ENCODE measurements at regions not wholly inside any gene's neighbourhood (a gene's known extent, or its start where the extent isn't known, plus 50 kb on each side); places are given as distances from the start of the nearest gene placed in this dataset.

DNA sequence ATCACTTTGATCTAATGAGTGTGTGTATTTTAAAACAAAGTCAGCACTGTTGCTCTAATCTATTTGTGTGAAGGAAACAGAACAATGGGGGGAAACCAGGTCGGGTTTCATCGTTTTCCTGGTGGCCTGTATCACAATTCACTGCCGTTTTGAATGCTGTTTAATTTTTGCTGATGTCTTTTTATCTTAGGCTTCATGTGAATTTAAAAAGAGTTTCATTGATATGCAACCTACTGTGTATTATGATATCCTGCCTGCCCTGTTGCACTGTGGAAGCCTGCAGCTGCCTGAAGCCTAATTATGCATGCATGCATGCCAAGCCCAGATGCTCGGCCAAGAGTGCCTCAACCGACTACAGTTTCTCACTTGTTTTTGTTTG is 307.5 kb downstream of the ZNF608 start:
- DNase-seq (ENCODE audit: low read depth in 1 of 2, low spot score in 1 of 2), result no peak

- no peak for DNase-seq (ENCODE audit: low read depth in 1 of 2, low spot score in 1 of 2)
These were observed 308.2 kb downstream of the ZNF608 start for GRCh38 chr5:124438026-124438902.

DNA sequence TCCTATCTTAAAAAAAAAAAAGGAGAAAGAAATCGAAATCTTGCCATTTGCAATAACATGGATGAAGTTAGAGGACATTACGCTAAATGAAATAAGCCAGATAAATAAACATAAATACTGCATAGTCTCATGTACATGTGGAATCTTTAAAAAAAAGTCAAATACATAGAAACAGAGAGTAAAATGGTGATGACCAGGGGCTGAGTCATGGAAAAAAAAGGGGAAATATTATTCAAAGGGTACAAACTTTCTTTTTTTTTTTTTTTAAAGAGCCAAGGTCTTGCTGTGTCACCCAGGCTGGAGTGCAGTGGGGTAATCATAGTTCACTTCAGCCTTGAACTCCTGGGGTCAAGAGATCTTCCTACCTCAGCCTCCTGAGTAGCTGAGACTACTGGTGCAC is 310.1 kb downstream of the ZNF608 start:
- no peak for DNase-seq (ENCODE audit: low read depth in 1 of 2, low spot score in 1 of 2)

GRCh38 chr5:124433170-124433569 is 313.3 kb downstream of the ZNF608 start:
- DNase-seq (ENCODE audit: low read depth in 1 of 2, low spot score in 1 of 2), result no peak

- DNase-seq (ENCODE audit: low read depth in 1 of 2, low spot score in 1 of 2), result no peak
These were observed 324.9 kb downstream of the ZNF608 start for GRCh38 chr5:124421584-124421983.

DNA sequence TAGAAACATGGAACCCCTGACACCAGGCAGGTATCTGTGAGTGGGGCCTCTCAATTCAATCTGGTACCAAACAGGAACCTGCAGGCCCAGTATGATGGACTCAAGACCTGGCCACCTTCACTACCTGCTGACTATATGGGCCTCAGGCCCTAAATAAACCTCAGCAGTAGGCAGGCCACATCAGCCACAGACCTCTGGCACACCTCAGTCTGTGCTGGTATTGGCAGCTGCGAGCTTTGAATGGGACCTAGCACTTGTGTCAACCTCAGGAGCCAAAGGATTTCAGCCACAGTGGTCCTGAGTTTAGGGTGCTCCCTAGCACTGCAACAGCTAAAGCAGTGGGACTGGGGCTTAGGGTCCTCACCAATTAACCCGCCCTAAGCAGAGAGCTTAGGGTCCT is 325.5 kb downstream of the ZNF608 start:
- DNase-seq (ENCODE audit: low read depth in 1 of 2, low spot score in 1 of 2), result no peak

DNA sequence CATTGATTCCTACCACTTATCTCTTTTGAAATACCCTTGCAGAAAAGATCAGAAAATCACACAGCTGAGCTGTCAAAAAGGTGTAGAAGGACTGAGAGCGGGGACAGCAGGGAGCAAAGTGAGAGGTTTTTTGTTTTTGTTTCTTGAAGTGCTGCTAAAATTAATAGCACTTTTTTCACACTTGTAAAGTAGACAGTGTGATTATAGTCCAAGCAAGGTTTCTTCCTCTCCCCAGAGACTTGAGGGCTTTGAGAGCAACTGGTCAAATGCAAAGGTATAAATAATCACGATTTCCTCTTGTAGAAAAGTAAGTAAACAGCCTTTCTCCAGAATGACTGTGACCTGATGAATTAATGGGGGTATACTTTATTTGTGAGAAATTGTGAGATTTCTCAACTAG is 326.9 kb downstream of the ZNF608 start:
- no peak for DNase-seq (ENCODE audit: low read depth in 1 of 2, low spot score in 1 of 2)

DNA sequence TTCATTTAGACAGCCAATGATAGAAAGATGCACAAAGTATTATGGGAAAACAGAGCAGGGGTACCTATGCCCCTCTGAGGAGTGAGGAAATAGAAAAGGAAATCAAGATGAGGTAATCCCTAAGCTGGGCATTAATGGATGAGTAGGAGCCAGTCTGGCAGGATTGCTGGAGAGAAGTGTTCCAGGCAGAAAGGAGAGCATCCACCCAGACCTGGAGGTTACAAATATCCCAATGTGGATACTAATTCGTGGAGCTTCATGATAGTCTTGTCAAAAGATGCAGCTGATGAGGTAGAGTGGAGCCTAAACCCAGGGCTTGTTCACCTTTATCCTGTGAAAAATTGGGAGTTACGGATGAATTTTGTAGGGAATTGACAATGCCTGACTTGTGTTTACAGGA is 328.0 kb downstream of the ZNF608 start:
- DNase-seq (ENCODE audit: low read depth in 1 of 2, low spot score in 1 of 2), result no peak

DNA sequence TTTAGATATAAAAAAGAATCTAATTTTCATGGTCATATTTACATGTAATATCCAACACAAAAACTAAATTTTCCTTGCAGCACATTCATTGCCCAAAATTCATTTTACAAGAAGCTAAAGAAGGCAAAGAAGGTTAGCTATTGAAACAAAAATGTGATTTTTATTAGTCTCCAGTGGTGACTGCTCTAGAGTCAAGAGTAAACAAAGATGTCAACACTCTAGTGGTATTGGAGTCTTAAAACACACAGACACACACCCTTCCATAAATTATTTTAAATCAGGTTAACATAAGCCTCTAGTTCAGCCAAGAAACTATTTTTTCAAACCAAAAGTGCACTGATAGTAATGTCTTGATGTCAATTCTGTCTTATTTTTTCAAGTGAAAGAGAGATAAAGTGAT is 329.2 kb downstream of the ZNF608 start:
- DNase-seq (ENCODE audit: low read depth in 1 of 2, low spot score in 1 of 2), result no peak

DNA sequence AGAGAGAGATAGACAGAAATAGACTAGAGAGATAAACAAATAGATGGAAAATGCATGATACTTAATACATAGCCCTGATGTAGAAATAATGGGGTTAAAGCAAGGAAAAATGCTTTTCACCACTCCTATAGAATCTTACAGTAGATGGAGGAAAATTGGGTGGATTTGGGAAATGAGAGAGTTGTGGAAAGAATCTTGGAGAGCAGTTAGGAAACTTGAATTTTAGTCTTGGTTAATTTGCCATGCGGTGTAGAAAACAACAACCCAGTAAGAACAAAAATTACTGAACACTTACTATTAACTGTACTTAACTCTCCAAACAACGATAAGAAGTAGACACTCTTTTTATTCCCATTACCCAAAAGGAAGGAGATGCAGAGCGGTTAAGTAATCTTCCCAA is 329.8 kb downstream of the ZNF608 start:
- DNase-seq (ENCODE audit: low read depth in 1 of 2, low spot score in 1 of 2), result no peak

GRCh38 chr5:124414973-124415372 is 331.5 kb downstream of the ZNF608 start:
- no peak for DNase-seq (ENCODE audit: low read depth in 1 of 2, low spot score in 1 of 2)

DNA sequence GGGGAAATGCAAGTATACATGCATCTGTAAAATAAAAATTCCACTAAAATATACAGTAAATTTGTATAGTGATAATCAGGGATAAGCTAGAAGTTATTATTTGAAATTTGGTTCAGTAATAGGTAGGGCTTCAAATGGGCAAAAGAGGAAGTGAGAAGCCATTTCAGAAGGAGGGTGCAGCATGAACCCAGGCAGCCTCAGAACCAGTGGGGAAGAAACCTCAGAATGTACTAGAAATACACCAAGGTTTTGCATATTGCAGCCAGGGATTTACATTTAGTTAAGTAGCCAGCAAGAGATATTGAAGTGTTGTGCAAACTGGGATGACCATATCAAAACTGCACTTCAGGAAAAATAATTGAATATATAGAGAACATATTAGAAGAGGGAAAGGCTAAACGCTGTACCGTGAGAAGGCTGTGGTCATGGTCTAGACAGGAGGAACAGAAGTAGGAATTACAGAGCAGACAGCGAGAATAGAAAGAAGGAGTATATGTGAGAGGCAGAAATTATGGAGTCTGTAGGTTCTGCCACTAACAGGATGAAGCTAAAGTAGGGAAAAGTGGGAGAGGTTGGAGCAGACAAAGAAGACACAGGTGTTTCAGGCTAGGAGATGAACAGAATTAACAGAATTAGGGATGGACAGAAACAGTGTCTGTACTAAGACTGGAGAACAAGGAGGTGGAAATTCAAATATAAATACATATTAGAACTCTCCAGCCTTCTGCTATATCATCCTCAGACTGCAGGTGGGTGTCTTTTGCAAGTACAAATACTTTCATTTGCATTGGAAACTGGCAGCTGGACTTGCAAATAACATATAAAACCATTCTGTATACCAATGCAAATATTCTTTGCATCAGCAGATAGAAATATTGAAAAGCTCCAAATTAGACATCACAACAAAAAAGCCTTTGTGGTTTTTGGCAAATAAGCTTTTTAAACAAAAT is 335.6 kb downstream of the ZNF608 start:
- no peak for DNase-seq (ENCODE audit: low read depth in 1 of 2, low spot score in 1 of 2)

DNA sequence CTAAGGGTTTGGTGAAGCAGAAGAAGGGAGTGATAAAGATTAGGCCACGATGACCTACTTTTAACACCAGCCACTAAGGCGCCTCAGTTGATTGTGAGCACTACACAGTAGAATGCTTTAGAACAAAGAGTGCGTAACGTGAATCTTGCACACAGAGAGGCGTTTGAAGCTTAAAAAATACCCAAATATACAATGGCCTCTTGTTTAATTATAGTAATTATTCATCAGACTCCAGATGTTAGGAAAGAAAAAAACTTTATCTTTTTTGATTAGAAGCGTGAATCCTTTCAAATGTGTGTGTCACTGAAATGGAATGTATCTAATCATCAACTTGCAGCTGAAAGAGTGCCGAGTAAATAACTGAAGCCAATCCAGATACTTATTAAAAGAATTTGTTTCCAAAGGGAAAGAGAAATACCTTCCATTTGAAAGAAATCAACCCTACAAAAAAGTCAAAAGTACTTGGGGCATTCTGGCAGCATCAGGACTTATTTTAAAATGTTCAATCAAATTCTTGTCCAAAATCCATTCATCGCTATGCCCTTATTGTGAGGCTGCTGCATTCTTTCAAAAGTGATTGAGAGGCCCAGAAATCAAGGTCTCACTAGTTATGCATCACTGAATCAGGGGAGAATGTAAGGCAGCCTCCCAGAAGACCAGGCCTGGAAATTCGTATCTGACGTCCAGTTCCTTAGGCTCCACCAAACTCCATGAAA is 337.5 kb downstream of the ZNF608 start:
- DNase-seq (ENCODE audit: low read depth in 1 of 2, low spot score in 1 of 2), result no peak

DNA sequence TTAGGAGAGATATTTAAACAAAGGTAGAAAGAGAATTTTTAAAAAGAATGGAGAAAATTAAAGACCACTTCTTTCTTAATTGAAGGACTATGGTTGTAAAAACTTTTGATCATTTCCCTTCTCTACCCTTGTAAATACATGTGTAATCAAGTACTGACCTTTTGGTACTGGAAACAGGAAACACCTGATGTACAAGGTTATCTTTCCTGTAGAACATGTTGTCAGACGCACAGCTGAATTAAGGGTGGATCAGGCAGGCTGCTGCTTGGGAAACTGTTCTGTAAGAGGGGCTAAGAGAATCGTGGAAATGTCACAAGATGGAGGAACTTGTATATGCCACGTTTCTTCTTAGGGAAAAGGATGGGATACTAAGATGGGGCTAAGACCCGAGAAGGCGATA is 341.6 kb downstream of the ZNF608 start:
- DNase-seq (ENCODE audit: low read depth in 1 of 2, low spot score in 1 of 2), result no peak

DNA sequence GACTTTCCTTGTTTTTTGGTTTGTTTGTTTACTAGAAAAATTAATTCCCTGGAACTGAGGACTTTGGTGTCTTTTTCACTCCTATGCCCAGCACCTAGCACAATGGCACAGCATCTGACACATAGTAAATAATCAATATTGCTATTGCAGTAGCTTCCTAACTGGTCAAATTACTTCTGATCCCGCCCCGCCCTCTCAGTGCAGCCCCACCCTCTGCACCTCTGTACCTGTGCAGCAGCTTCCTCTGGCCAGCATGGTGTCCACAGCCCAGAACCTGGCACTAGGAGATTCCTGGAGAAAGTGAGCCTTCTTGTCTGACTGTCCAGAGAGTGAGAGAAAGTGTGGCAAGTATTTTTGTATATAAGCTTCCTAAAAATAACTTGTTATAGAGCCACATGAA is 343.2 kb downstream of the ZNF608 start:
- no peak for DNase-seq (ENCODE audit: low read depth in 1 of 2, low spot score in 1 of 2)

GRCh38 chr5:124402144-124402581 is 344.3 kb downstream of the ZNF608 start:
- no peak for DNase-seq (ENCODE audit: low read depth in 1 of 2, low spot score in 1 of 2)

GRCh38 chr5:124401476-124402143 is 344.8 kb downstream of the ZNF608 start:
- no peak for DNase-seq (ENCODE audit: low read depth in 1 of 2, low spot score in 1 of 2)

DNA sequence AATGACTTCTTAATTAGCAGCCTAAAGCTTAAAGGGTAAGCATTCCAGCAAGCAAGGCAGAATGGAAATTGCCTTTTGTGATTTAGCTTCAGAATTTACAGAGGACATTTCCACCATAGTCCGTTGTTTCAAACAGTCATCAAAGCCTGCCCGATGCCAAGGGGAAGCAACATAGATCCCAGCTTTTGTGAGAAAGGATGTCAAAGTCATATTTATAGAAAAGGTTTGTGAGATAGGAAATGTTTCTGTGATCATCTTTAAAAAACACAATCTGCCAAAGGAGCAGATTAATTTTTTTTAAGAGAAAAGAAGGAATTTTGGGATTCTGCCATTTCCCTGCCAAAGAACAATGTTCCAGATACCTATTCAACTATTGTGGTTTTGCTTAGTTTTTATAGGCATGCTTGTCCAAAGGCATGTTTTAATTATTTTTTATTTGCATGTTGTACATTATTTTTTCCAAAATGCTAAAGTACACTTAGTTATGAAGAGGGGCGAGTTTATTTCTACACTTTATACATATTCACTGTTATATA is 346.9 kb downstream of the ZNF608 start:
- no peak for DNase-seq (ENCODE audit: low read depth in 1 of 2, low spot score in 1 of 2)

DNA sequence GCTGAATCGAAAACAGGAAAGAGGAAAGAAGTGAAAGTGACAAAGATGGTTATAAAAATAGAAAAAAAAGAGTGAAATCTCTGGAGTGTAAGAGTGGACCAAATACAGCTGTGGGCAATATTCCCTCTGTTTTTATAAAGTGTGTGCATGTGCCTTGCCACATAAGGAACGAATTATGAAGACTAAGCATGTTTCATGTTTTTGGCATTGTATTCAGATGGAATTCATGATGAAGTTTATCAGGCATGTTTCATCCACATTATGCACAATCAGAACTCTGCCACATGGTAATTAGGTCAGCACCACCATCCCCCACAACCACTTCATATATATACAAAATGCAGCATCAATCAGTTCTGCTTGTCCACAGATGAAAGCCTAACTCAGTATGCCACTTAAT is 348.0 kb downstream of the ZNF608 start:
- no peak for DNase-seq (ENCODE audit: low read depth in 1 of 2, low spot score in 1 of 2)

- no peak for DNase-seq (ENCODE audit: low read depth in 1 of 2, low spot score in 1 of 2)
These were observed 349.1 kb downstream of the ZNF608 start for GRCh38 chr5:124397317-124397716.

- DNase-seq (ENCODE audit: low read depth in 1 of 2, low spot score in 1 of 2), result no peak
These were observed 350.5 kb downstream of the ZNF608 start for GRCh38 chr5:124395926-124396325.
